B cell (primary cell): ENCODE measurements at regions not wholly inside any gene's neighbourhood (a gene's known extent, or its start where the extent isn't known, plus 50 kb on each side); places are given as distances from the start of the nearest gene placed in this dataset.

Experiments used
- ATAC-seq: fragments of 200-7000 bp; cut with Tn5 transposase; one replicate; pipeline ENCODE4 v1.10.0; 2021; ENCODE audit warnings: low read depth, mild to moderate bottlenecking, moderate number of reproducible peaks, moderate library complexity
- CTCF ChIA-PET: fragments of 350-600 bp; sonication (Branson Sonifier 250); formaldehyde crosslinking; loops from one replicate; lab custom pipeline; 2021; ENCODE audit warnings: antibody characterized with exemption, inconsistent platforms; lab: Charles Lee
- POLR2A ChIA-PET: fragments of 350-600 bp; sonication (Branson Sonifier 250); formaldehyde crosslinking; loops from one replicate; lab custom pipeline; 2021; ENCODE audit warnings: antibody characterized with exemption; lab: Charles Lee
- DNase-seq: peaks from one replicate; pipeline ENCODE4 v3.0.0; 2013
- H2AFZ ChIP-seq: 2 replicates; pipeline ENCODE4 v1.6.1; 2012; ENCODE audit warnings: mild to moderate bottlenecking, low read depth, low read length; ENCODE audit not compliant: insufficient read depth, poor library complexity, severe bottlenecking
- H3K27ac ChIP-seq, 2 donors: 1 replicate in 1 of 2; 2 replicates in 1 of 2; pipeline ENCODE4 v1.5.1; 2012 to 2013; ENCODE audit warnings: low read length in 2 of 2, mild to moderate bottlenecking in 2 of 2, moderate library complexity in 1 of 2
- H3K27me3 ChIP-seq, 4 experiments: fragments of 200-600 bp in 1 of 4; sonication (generic) in 1 of 4; replicated peaks in 1 of 4; 1 replicate in 2 of 4; 2 replicates in 2 of 4; pipeline versions ENCODE4 v1.6.1 to v1.7.0; 2013 to 2016; ENCODE audit warnings: low read length in 3 of 4, mild to moderate bottlenecking in 2 of 4, mixed read lengths in 1 of 4, moderate library complexity in 1 of 4; ENCODE audit not compliant: insufficient read depth in 4 of 4, control insufficient read depth in 3 of 4; ENCODE audit errors: control extremely low read depth in 1 of 4
- H3K36me3 ChIP-seq, 2 experiments: replicated peaks in 1 of 2; 1 replicate in 1 of 2; 2 replicates in 1 of 2; pipeline versions ENCODE4 v1.6.1 to v1.7.1; 2013; ENCODE audit warnings: low read length in 1 of 2; ENCODE audit not compliant: insufficient read depth in 2 of 2, control insufficient read depth in 1 of 2; ENCODE audit errors: control extremely low read depth in 1 of 2, extremely low read depth in 1 of 2
- H3K4me1 ChIP-seq, 2 donors: fragments of 200-600 bp in 1 of 2; sonication (generic) in 1 of 2; 1 replicate in 1 of 2; 2 replicates in 1 of 2; pipeline versions ENCODE4 v1.5.1 to v1.6.1; 2013 to 2017; ENCODE audit warnings: low read length in 2 of 2; ENCODE audit not compliant: control insufficient read depth in 2 of 2, insufficient read depth in 2 of 2
- H3K4me2 ChIP-seq: replicated peaks from 2 replicates; pipeline ENCODE3; 2012; ENCODE audit warnings: mild to moderate bottlenecking, low read depth, low read length; ENCODE audit not compliant: poor library complexity, severe bottlenecking
- H3K4me3 ChIP-seq, 5 experiments: fragments of 200-600 bp in 1 of 5; sonication (generic) in 1 of 5; 1 replicate in 3 of 5; 2 replicates in 2 of 5; pipeline versions ENCODE4 v1.5.1 to v1.7.0; 2011 to 2016; ENCODE audit warnings: low read length in 4 of 5, mild to moderate bottlenecking in 4 of 5, low read depth in 2 of 5, control low read depth in 1 of 5, moderate library complexity in 1 of 5; ENCODE audit not compliant: insufficient read depth in 1 of 5; ENCODE audit errors: control extremely low read depth in 1 of 5, extremely low read depth in 1 of 5
- H3K79me2 ChIP-seq: fragments of 200-600 bp; sonication (generic); one replicate; pipeline ENCODE4 v1.6.0; 2016; ENCODE audit warnings: low read length; ENCODE audit not compliant: control insufficient read depth, insufficient read depth
- H3K9ac ChIP-seq: fragments of 200-600 bp; sonication (generic); 2 replicates; pipeline ENCODE4 v1.6.1; 2017; ENCODE audit warnings: mild to moderate bottlenecking, low read length, moderate library complexity
- H3K9me3 ChIP-seq, 3 donors: one replicate each; pipeline versions ENCODE4 v1.6.1 to v1.7.1; 2013; ENCODE audit warnings: low read length in 2 of 3; ENCODE audit not compliant: control insufficient read depth in 2 of 3, insufficient read depth in 1 of 3; ENCODE audit errors: control extremely low read depth in 1 of 3
- H4K20me1 ChIP-seq: 2 replicates; pipeline ENCODE4 v1.6.0; 2012; ENCODE audit warnings: mild to moderate bottlenecking, low read length; ENCODE audit not compliant: insufficient read depth, control insufficient read depth, poor library complexity, severe bottlenecking
- H3K27ac Mint-ChIP-seq: one replicate; pipeline ENCODE4 v1.8.0; 2021; ENCODE audit warnings: mixed read lengths
- H3K27me3 Mint-ChIP-seq: one replicate; pipeline ENCODE4 v1.8.0; 2021; ENCODE audit warnings: mixed read lengths
- H3K4me1 Mint-ChIP-seq: one replicate; pipeline ENCODE4 v1.8.0; 2021; ENCODE audit warnings: mixed read lengths
- H3K4me3 Mint-ChIP-seq: one replicate; pipeline ENCODE4 v1.8.0; 2021; ENCODE audit warnings: mixed read lengths
- H3K9me3 Mint-ChIP-seq: one replicate; pipeline ENCODE4 v1.8.0; 2022; ENCODE audit warnings: mixed read lengths; ENCODE audit not compliant: insufficient read depth
- CTCF ChIP-seq: fragments of 200-600 bp; IDR thresholded peaks from one replicate; pipeline ENCODE4 v1.8.0; 2022; ENCODE audit warnings: antibody characterized with exemption, mild to moderate bottlenecking
- EZH2 ChIP-seq: IDR thresholded peaks from 2 replicates; pipeline ENCODE4 v1.6.1; 2012; ENCODE audit warnings: borderline replicate concordance, low read depth, mild to moderate bottlenecking, moderate library complexity, low read length; ENCODE audit not compliant: insufficient read depth, poor library complexity, severe bottlenecking
- WGBS: methylation state at CpG from one replicate; pipeline ENCODE4 v1.1.5; 2013; ENCODE audit warnings: missing lambda C conversion rate; ENCODE audit not compliant: insufficient coverage; 5-methylcytosine and 5-hydroxymethylcytosine counted together
- intact Hi-C: fragments of 100-400 bp; cut with micrococcal nuclease; formaldehyde crosslinking; loops from one replicate; pipeline ENCODE4 v1.10.0; 2022

- 75% methylated on average over 7 of the region's 14 CpGs for WGBS
- Histone ChIP-seq H2AFZ (no peak overlapping the region), H3K4me1 (no peaks in the 10 kb centered on the region), H3K79me2 (no peaks in the 10 kb centered on the region), H3K9ac (no peak overlapping the region), H3K4me2 (no peak overlapping the region), H3K4me3 (no peak overlapping the region), H4K20me1 (no peaks in the 10 kb centered on the region), H3K27me3 (no peaks in the 10 kb centered on the region), H3K36me3 (no peaks in the 10 kb centered on the region), H3K27ac (no peak overlapping the region), H3K9me3 (peaks cover 0 to 3% (median 0%) of the 10 kb centered on the region in 3 donors)
- Mint-ChIP-seq H3K27ac (no peak overlapping the region), H3K4me1 (no peaks in the 10 kb centered on the region), H3K9me3 (no peaks in the 10 kb centered on the region), H3K4me3 (no peak overlapping the region), H3K27me3 (no peaks in the 10 kb centered on the region)
- intact Hi-C loops, result loop anchor here (10.0 kb wide), 1 partner anchor 266 kb away; no protein-coding TSS in a partner anchor
- DNase-seq (no peak), ATAC-seq (no peak)
- ChIA-PET POLR2A (no interaction called here), CTCF (no interaction called here)
- TF ChIP-seq EZH2 (no peak), CTCF (no peak)
Observed at GRCh38 chr12:107400686-107401447, 284.7 kb upstream of the PWP1 start.
